Endothelial cell (in vitro differentiated cells): ENCODE measurements at regions not wholly inside any gene's neighbourhood (a gene's known extent, or its start where the extent isn't known, plus 50 kb on each side); places are given as distances from the start of the nearest gene placed in this dataset.
"Not testable (repeated sequence)": the region's sequence is repeated elsewhere in the genome, so short reads cannot be mapped to it uniquely, and the experiment has no call there.

Experiments
- DNase-seq: peaks from one replicate; pipeline ENCODE4 v3.0.0; 2021; ENCODE audit warnings: low spot score
- H3K27ac Mint-ChIP-seq: one replicate; pipeline ENCODE4 v1.8.0; 2021; ENCODE audit warnings: mixed read lengths, inconsistent platforms; ENCODE audit not compliant: unreplicated experiment
- H3K27me3 Mint-ChIP-seq: one replicate; pipeline ENCODE4 v1.8.0; 2021; ENCODE audit warnings: mild to moderate bottlenecking, moderate library complexity, mixed read lengths, inconsistent platforms; ENCODE audit not compliant: unreplicated experiment
- H3K36me3 Mint-ChIP-seq: one replicate; pipeline ENCODE4 v1.8.0; 2021; ENCODE audit warnings: mild to moderate bottlenecking, low read depth, mixed read lengths, inconsistent platforms; ENCODE audit not compliant: unreplicated experiment
- H3K4me1 Mint-ChIP-seq: one replicate; pipeline ENCODE4 v1.8.0; 2021; ENCODE audit warnings: mild to moderate bottlenecking, mixed read lengths, inconsistent platforms; ENCODE audit not compliant: unreplicated experiment
- H3K4me3 Mint-ChIP-seq: one replicate; pipeline ENCODE4 v1.8.0; 2021; ENCODE audit warnings: mild to moderate bottlenecking, mixed read lengths, inconsistent platforms; ENCODE audit not compliant: unreplicated experiment
- H3K9me3 Mint-ChIP-seq: one replicate; pipeline ENCODE4 v1.8.0; 2021; ENCODE audit warnings: mixed read lengths, inconsistent platforms; ENCODE audit not compliant: unreplicated experiment
- TF ChIP-seq, protein P1 (sequence below): fragments of 200-600 bp; sonication (generic); IDR thresholded peaks from one replicate; pipeline ENCODE4 v1.5.0; 2021; ENCODE audit warnings: antibody characterized with exemption; ENCODE audit not compliant: unreplicated experiment

DNA sequence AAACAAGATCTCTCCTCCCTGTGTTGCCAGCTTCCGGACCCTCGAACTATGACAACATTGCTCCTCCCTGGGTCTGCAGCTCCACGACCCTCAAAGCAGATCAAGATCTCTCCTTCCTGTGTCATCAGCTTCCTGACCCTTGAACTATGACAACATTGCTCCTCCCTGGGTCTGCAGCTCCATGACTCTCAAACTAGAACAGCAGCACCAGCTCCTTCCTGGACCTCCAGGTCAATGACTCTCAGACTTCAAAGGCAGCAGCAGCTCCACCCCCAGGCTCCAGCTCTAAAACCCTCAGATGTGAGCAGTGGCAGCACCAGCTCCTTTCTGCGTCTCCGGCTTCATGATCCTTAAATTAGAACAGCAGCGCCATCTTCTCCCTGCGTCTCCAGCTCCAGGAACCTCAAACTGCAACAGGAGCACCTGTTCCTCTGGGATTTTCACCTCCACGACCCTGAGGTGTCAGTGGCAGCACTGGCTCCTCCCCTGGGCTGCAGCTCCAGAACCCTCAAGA is 341.0 kb upstream of the SULF2 start:
- Mint-ChIP-seq H3K4me1 (no peaks in the 10 kb centered on the region), H3K27me3 (peaks cover 6% of the 10 kb centered on the region), H3K9me3 (no peaks in the 10 kb centered on the region), H3K4me3 (no peak overlapping the region), H3K36me3 (peaks cover 3% of the 10 kb centered on the region), H3K27ac (no peak overlapping the region)
- no peak for DNase-seq
- TF ChIP-seq, protein P1, sequence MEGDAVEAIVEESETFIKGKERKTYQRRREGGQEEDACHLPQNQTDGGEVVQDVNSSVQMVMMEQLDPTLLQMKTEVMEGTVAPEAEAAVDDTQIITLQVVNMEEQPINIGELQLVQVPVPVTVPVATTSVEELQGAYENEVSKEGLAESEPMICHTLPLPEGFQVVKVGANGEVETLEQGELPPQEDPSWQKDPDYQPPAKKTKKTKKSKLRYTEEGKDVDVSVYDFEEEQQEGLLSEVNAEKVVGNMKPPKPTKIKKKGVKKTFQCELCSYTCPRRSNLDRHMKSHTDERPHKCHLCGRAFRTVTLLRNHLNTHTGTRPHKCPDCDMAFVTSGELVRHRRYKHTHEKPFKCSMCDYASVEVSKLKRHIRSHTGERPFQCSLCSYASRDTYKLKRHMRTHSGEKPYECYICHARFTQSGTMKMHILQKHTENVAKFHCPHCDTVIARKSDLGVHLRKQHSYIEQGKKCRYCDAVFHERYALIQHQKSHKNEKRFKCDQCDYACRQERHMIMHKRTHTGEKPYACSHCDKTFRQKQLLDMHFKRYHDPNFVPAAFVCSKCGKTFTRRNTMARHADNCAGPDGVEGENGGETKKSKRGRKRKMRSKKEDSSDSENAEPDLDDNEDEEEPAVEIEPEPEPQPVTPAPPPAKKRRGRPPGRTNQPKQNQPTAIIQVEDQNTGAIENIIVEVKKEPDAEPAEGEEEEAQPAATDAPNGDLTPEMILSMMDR: no peak

DNA sequence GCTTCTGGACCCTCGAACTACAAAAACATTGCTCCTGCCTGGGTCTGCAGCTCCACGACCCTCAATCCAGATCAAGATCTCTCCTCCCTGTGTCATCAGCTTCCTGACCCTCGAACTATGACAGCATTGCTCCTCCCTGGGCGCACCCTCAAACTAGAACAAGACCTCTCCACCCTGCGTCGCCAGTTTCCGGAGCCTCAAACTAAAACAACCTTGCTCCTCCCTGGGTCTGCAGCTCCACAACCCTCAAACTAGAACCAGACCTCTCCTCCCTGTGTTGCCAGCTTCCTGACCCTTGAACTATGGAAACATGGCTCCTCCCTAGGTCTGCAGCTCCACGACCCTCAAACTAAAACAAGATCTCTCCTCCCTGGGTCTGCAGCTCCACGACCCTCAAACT is 339.7 kb upstream of the SULF2 start:
- Mint-ChIP-seq H3K4me3 (no peak overlapping the region), H3K36me3 (peaks cover 3% of the 10 kb centered on the region), H3K27me3 (peaks cover 6% of the 10 kb centered on the region), H3K27ac (no peak overlapping the region), H3K4me1 (no peaks in the 10 kb centered on the region), H3K9me3 (no peaks in the 10 kb centered on the region)
- DNase-seq: no peak
- TF ChIP-seq, protein P1: no peak

DNA sequence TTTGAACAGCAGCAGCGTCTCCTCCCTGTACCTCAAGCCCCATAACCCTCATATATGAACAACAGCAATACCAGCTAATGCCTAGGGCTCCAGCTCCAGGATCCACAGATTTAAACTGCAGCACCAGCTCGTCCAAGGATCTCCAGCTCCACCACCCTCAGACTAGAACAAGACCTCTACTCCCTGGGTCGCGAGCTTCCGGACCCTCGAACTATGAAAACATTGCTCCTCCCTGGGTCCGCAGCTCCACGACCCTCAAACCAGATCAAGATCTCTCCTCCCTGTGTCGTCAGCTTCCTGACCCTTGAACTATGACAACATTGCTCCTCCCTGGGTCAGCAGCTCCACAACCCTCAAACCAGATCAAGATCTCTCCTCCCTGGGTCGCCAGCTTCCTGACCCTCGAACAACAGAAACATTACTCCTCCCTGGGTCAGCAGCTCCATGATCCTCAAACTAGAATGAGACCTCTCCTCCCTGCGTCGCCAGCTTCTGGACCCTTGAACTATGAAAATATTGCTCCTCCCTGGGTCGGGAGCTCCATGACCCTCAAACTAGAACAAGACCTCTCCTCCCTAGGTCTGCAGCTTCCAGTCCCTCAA is 339.0 kb upstream of the SULF2 start:
- TF ChIP-seq, protein P1: no peak
- H3K4me3 Mint-ChIP-seq: no peak overlapping the region
- H3K9me3 Mint-ChIP-seq: no peaks in the 10 kb centered on the region
- peaks cover 6% of the 10 kb centered on the region for H3K27me3 Mint-ChIP-seq
- H3K27ac Mint-ChIP-seq: no peak overlapping the region
- no peaks in the 10 kb centered on the region for H3K4me1 Mint-ChIP-seq
- H3K36me3 Mint-ChIP-seq: peaks cover 3% of the 10 kb centered on the region
- DNase-seq: no peak

DNA sequence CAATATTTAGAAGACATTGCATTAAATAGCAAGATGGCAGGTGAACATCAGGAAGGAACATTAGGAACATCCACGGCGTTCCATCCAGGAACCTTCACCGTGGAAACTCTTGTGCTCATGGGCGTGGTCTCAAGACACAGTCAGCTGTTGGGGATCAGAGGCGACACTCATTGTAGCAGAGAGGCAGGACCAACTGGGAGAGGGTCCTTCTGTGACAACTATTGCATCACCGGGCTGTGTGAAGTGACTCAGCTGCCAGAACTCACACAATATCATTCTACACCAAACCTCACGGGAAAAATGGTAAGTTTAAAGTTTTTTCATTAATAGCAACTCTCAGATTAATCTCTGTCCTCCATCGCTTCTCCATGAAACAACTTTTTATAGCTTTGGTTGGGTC is 334.8 kb upstream of the SULF2 start:
- H3K27ac Mint-ChIP-seq: no peak overlapping the region
- peaks cover 3% of the 10 kb centered on the region for H3K36me3 Mint-ChIP-seq
- H3K4me3 Mint-ChIP-seq: no peak overlapping the region
- TF ChIP-seq, protein P1: no peak
- peaks cover 3% of the 10 kb centered on the region for H3K27me3 Mint-ChIP-seq
- H3K9me3 Mint-ChIP-seq: no peaks in the 10 kb centered on the region
- H3K4me1 Mint-ChIP-seq: no peaks in the 10 kb centered on the region
- DNase-seq: no peak

DNA sequence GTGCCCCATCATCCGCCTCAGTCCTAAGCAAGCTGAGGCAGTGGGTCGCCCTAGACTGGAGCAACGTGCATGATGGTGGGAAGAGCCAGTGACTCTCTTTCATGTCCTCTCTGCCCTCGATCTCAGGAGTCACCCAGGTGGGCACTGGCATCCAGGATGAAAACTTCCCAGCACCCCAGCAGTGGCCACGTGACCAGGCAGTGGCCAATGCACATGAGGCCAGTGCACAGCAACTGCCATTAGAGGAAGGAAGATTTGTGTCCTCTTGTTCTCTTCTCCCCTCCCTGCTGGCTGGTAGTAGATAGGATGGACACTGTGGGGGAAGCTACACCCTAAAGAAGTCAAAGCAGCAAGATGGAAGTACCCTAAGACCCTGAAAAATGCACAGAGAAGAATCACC is 334.1 kb upstream of the SULF2 start:
- DNase-seq, H3K4me1 Mint-ChIP-seq, H3K27ac Mint-ChIP-seq, H3K9me3 Mint-ChIP-seq, H3K36me3 Mint-ChIP-seq, H3K4me3 Mint-ChIP-seq, H3K27me3 Mint-ChIP-seq: not testable (repeated sequence)
